ENCODE measurements at regions not wholly inside any gene's neighbourhood (a gene's known extent, or its start where the extent isn't known, plus 50 kb on each side); places are given as distances from the start of the nearest gene placed in this dataset.

DNA sequence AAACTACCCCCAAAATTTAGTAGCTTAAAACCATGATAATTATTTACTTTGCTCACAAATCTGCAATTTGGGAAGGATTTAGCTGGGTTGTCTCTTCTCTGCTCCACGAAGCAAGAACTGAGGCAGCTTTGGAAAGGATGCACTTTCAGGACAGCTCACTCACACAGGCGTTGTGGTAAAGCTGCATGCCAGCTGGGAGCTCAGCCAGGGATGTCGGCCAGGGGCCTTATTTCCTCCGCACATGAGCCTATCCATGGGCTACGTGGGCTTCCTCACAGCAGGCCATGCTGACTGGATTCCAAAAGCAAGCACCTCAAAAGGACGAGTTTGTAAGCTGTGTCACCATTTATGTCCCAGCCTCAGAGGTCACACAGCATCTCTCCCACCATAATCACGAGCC, 301.3 kb upstream of the IGF1R start:
- 0% methylated on average over 7 of the region's 7 CpGs for WGBS (ENCODE audit: insufficient coverage, low coverage, missing lambda C conversion rate)
- CTCF ChIA-PET (ENCODE audit: low intra/inter-chr PET ratio) = no interaction called here
- intact Hi-C loops (cut with micrococcal nuclease) = no loop called here

More for the DNA sequence above, 301.3 kb upstream of the IGF1R start:
- TF ChIP-seq TFAP4 (CRISPR knock-in tag; IDR thresholded peaks at IDR 0.05; ENCODE audit: borderline replicate concordance) (no peak), ZKSCAN1 (IDR thresholded peaks at IDR 0.05; ENCODE audit: low read depth, low read length) (no peak), RCOR1 (IDR thresholded peaks at IDR 0.05; ENCODE audit: borderline replicate concordance in 1 of 2, low read depth in 2 of 2, low read length in 2 of 2) (no peak), ZBTB12 (CRISPR knock-in tag; IDR thresholded peaks at IDR 0.05) (no peak), KDM1A (IDR thresholded peaks at IDR 0.05) (no peak), ZNF165 (CRISPR knock-in tag; IDR thresholded peaks at IDR 0.05; ENCODE audit: borderline replicate concordance) (no peak), FOXK2 (conservative IDR thresholded peaks at IDR 0.05 in 1 of 2, IDR thresholded peaks at IDR 0.05 in 1 of 2; ENCODE audit: low read depth in 2 of 2) (no peak)
- TF ChIP-seq, protein P1, sequence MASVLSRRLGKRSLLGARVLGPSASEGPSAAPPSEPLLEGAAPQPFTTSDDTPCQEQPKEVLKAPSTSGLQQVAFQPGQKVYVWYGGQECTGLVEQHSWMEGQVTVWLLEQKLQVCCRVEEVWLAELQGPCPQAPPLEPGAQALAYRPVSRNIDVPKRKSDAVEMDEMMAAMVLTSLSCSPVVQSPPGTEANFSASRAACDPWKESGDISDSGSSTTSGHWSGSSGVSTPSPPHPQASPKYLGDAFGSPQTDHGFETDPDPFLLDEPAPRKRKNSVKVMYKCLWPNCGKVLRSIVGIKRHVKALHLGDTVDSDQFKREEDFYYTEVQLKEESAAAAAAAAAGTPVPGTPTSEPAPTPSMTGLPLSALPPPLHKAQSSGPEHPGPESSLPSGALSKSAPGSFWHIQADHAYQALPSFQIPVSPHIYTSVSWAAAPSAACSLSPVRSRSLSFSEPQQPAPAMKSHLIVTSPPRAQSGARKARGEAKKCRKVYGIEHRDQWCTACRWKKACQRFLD (CRISPR knock-in tag; IDR thresholded peaks at IDR 0.05) = no peak
- no peak for ATAC-seq
- Histone ChIP-seq H3K27ac (ENCODE audit: extremely low read depth, low read depth, low read length) (no peak overlapping the region), H3K4me3 (no peak overlapping the region), H3K9me3 (replicated peaks; ENCODE audit: control insufficient read depth, insufficient read depth, low read depth, low read length) (no peaks in the 10 kb centered on the region), H3K4me1 (replicated peaks in 1 of 2; ENCODE audit: control insufficient read depth in 2 of 2, insufficient read depth in 2 of 2, low read length in 2 of 2) (no peaks in the 10 kb centered on the region), H3K36me3 (ENCODE audit: control insufficient read depth, insufficient read depth, low read length) (no peaks in the 10 kb centered on the region), H3K79me2 (ENCODE audit: control insufficient read depth, insufficient read depth, low read length) (no peaks in the 10 kb centered on the region), H2AFZ (ENCODE audit: low read depth, low read length) (no peak overlapping the region), H3K9me1 (ENCODE audit: control insufficient read depth, insufficient read depth, low read length) (no peaks in the 10 kb centered on the region), H3K27me3 (ENCODE audit: control insufficient read depth in 2 of 2, insufficient read depth in 2 of 2, low read length in 2 of 2) (no peaks in the 10 kb centered on the region), H4K20me1 (replicated peaks; ENCODE audit: control insufficient read depth, insufficient read depth, low read length) (no peaks in the 10 kb centered on the region), H3K4me2 (ENCODE audit: insufficient read depth, low read length) (no peak overlapping the region), H3K9ac (ENCODE audit: insufficient read depth in 1 of 2, low read depth in 2 of 2, low read length in 2 of 2) (no peak overlapping the region)
- POLR2A ChIA-PET = interaction anchor here (1.1 to 1.2 kb wide), 2 partner anchors 11 to 13 kb away, joined by 3 read pairs; no protein-coding TSS in a partner anchor
- no TSS peak for BruUV-seq (replicated peaks)
- no peak for DNase-seq (ENCODE audit: extremely low read depth in 1 of 4, low spot score in 3 of 4)
- in situ Hi-C loops (cut with MboI) = no loop called here
- FAIRE-seq = no peak
